ENCODE measurements at regions not wholly inside any gene's neighbourhood (a gene's known extent, or its start where the extent isn't known, plus 50 kb on each side); places are given as distances from the start of the nearest gene placed in this dataset.
A peak's percentile ranks its signal among the peaks of the same experiment; 100 is the strongest.

DNA sequence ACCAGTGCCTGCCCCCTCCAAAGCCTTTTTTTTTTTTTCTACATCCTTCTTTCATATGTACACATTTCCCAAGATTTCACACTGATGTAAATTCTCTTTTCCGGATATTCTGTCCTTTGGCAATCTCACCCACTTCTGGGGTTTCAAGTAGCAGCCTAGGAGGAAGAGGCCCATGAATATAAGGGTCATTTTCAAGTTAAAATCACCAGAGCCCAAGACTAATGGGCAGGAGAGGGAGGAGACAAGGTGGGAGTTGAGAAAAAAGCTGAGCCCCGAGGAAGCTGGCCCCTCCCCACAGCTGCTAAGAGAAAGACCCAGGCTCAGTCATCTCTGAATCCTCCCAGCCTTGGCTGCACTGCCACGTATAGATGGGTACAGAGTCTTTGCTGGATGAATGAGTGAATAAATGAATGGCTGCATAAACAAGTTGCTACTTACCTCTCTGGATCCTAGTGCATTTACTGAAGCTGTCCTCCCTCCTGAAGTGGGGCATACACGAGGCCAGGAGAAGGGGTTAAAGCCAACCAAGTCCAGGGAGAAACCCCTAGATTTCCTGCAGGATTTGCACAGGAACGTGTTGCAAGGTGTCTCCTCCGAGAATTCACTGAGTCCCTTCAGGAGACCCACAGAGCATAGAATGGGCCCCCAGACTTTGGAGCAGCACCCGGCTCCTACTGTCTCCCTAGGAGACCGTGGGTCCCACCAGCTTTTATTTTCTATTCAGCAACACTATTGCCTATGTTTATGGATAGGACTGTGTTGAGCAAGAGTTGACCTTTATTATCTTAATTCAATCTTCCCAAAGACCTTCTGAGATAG is 100.8 kb upstream of the LIPC start:
- DNase-seq: no peak

DNA sequence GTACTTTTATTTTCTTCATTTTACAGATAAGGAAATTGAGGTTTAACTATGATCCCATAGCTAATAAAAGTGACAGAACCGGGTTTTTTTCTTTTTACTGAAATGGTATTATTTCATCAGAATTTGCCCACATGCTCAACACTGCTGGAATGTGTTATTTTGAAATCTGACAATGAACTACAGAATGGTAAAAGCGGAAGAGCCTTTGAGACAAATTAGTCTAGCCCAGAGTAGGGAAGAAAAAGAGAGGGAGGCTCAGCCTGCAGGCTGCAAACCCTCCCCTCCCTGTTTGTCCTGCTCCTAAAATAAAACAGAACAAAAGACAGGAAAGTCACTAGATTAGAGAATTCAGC is 100.3 kb upstream of the LIPC start:
- no peak for DNase-seq

DNA sequence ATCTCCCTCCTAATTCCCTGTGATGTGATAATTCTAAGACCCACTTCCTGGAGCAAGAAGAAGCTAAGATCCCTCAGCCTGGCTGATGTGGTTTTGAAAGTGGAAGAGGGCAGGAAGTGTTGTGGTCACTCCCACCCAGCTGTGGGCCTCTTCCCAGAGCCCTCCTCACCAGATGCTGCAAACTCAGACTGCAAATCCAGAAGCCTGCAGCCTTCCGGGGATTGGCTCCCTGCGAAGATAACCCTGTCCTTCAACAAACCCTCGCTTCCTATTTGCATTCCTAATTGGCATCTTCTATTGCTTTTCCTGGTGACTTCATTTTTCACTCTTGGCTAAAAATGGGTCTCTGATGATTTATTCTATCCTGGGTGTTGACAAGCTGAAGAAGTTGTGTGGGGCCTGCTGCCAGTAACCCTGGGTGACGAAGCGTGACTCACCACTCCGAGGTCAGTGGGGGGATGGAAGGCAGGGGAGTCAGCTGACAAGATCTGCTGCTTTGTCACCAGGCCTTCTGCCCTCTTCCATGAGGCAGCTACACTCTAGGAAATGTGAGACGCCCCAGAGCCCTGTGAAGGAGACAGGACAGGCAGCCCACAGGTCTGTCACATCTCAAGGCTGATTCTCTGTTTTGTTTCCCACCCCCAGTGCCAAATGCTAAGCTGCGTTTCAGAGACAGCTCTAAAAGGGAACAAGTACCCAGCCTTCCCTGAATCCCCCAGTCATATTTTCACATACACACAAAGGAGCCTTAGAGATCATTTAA is 99.7 kb upstream of the LIPC start:
- DNase-seq: peak; percentile 87 to 90

DNA sequence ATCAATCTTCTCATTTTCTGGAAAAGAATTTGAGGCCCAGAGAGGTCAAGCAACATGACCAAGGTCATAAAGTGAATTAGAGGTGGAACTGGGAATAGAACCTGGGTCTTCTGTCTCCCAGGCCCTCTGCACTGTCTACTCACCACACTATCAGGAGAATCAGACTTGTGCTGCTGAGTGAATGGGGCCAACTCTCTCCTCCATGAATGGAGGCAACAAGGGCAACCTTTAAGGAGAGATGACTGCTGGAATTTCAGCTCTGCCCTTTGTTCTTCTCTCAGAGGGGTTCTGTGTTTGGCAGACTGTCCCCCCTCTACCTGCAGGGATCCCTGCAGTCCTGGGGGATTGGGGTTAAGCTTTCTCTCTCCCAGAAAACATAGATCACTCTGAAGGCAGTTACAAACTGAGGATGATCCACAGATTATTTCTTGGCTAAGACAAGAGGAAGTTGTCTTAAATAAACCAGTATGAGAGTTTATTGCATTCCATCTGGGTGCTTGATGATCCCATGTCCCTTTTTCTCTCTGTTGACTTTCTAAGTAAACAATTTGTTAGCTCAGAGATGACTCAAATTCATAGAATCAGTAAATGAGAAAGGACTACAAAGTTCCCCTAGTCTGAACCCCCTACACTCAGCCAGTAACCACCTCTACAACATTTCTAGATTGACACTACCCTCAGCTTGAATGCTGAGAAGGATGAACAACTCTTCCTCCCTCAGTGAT is 99.0 kb upstream of the LIPC start:
- no peak for DNase-seq

DNA sequence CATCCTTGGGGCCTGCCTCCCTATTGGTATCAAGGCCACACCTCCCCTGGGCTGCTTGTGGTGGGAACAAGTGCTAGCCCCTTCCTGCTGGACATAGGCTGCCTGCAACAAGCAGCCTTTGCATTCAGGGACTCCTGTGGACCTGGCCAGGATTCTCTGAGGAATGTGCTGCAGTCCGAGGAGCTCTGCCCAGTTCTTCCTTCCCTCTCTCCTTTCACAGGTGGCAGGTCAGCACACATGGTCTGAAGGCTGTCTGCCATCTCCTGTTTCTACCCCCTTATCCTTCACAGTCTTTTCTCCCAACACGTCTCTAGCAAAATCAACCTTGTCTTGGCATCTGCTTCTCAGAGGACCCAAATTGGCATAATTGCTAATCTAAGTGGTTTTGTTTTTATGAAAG is 97.0 kb upstream of the LIPC start:
- no peak for DNase-seq

DNA sequence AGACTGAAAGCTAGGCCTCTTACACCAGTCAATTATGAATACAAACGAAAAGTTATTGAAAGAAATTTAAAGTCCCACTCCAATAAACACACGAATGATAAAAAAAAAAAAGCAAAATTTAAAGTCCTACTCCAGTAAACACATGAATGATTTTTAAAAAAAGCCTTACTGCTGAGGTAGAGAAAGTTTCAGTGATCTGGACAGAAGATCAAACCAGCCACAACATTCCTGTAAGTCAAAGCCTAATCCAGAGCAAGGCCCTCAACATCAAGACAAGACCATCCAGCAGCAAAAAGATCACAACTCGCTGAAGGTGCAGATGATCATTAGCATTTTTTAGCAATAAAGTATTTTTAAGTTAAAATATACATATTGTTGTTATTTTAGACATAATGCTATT is 95.6 kb upstream of the LIPC start:
- DNase-seq: no peak

DNA sequence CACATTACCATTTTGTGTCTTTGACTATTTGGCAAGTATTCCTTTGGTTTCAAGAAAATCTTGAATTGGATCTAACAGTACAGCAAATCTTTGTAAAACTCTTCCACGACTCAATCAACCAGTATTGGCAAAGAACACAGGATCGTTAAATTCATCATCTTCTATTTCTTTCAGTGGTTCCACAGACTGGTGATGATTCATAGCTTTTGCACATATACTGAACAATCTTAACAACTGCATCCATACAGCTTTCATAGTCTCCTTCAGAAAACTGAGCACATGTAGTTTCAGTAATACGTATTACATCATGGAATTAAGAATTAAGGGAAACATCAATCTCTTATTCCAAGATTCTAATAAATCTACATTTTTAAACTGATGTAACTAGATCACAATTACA is 91.6 kb upstream of the LIPC start:
- no peak for DNase-seq

DNA sequence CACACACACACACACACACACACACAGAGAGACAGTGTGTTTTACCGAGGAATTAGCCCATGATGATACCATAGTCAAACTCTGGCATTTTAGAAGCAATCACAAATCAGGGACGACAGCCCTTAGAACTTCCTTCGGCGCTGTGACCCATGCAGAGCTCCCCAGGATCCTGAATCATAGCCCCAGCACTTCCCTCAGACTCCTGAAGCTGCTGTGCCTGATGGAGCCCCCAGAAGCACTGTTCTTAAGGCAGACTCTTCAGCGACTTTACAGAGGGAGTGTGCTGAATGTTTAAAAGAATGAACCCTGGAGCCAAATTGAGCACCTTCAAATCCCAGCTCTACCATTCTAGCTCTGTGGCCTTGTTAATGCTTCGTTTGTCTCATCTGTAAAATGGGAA is 89.3 kb upstream of the LIPC start:
- no peak for DNase-seq

DNA sequence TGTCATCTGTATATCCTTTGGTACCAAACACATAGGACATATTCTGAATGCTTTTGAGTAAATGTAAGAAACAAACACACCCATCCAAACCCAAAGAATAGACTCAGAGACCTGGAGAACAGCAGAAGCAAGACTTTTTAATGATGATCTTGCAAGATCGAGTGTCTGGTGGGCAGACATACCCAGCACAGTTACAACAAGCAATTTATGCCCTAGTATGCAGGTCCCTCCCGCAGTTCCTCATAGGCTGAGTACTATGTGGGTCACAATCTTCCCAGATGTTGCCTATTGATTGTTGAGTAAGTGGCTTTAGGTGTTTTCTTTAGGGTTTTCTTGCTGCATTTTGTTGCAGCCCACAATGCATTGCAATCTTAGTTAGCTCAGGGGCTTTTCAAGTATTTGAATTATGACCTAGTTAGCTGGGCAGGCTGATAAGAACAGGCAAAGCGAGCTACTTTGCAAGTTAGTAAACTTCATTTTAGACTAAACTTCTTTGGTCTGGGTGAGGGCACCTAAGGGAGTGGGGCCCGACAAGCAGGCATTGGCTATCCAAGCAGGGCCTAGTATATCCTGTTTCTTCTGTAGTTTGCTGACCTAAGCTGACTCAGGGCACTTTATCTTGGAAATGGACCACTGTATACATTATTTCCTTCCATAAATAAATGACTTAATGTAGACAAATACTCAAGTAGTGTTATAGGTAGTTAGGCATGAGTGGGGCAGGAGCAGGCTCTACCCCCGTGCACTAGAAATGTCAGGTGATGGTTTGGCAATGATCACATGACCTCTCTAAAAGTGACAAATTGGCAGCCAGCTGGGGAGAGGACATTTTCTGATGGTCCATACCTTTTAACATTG is 87.3 kb upstream of the LIPC start:
- no peak for DNase-seq

DNA sequence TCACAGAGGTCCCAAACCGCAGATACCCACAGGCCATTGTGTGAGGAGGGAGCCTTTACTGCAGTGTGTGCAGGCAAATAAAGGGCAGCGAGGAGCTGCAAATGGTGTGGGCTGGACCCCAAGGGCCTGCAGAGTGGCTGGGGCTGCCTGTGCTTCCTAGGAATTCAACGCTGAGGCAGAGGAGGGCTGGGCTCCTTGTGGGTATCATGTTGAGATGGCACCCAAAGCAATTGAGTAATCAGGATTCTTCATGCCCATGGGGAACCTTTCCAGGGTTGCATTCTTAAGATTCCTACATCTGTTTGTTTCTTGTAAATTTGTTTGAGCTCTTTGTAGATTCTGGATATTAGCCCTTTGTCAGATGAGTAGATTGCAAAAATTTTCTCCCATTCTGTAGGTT is 85.4 kb upstream of the LIPC start:
- DNase-seq: no peak

DNA sequence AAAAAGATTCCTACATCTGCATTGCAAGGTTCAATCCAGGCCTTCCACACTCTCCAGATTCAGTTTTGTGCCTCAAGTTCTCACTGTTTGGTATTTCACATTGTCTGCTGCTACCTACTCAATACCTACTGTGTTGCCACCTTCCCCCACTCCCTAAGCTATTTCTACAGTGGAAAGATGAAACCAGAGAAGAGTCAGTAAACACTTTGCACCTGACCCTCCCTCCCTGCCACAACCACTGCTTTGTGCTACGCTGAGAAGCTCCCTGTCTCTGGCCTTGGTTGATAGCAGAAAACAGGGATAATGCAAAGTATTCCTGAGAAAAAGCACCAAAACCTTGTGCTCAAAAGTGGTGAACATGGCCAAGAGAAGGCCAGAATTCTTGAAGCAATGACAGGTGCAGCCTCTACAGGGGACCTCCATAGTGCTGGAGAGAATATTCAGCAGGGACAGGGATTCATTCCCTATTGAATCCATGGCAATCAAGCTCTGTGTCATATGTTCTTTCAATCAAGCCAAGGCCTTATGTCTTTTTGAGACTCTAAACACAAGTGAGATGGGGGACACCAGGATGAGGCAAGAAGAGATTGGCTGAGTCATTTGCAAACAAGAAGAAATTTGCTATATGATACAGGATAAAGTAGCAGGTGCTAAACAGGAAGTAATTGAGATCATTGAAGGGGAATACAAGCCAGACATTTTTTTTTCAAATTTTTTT is 83.5 kb upstream of the LIPC start:
- no peak for DNase-seq

DNA sequence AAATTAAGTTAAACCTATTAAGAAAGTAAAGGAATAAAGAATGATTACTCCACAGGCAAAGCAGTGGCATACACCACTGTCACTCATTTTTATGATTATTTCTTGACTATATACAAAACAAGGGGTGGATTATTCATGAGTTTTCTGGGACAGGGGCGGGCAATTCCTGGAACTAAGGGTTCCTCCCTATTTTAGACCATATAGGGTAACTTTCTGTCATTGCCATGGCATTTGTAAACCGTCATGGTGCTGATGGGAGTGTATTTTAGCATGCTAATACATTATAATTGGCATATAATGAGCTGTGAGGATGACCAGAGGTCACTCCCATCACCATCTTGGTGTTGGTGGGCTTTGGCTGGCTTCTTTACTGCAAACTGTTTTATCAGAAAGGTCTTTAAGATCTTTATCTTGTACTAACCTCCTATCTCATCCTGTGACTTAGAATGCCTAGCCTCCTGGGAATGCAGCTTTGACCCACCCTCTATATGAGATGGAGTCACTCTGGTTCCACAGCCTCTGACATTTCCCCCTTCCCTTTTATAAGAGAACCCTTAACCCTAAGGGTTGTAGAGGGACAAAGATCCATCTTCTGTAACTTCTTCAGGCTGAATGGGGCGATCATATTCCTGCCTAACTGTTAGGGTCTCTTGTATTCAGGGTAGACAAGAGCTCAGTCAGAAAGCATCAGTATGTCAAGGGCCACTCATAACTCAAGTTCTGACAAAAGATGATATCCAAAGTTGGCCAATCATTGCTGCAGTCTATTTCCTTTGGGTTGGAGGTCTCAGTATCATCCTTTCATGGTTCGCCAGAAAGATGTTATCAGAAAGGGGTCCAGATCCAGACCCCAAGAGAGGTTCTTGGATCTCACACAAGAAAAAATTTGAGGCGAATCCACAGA is 79.5 kb upstream of the LIPC start:
- no peak for DNase-seq

DNA sequence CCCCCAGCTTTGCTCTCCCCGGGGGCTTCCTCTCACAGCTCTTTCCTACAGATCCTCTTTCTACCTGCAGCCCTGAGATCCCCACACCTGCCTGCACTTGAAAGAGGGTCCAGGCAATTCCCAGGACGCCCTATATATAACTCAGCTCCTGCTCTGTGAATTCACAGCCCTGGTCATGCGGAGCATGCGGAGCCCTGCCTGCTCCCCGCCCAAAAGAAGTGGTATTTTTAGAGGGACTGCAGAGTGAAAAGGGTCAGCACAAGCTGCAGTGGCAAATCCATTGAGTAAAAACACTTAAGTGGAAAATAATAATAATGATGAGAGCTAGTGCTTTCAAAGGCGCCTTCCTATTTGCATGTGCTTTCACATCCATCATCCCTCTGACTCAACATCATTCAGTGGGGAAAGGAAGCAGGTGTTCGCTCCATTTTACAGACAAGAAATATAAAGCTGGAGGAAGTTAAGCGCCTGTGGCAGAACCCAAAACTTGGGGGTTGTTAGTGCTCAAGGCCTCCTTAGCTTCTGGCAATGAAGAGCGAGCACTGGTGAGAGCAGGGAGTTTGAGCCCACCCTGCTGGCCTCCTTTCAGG is 76.3 kb upstream of the LIPC start:
- no peak for DNase-seq

DNA sequence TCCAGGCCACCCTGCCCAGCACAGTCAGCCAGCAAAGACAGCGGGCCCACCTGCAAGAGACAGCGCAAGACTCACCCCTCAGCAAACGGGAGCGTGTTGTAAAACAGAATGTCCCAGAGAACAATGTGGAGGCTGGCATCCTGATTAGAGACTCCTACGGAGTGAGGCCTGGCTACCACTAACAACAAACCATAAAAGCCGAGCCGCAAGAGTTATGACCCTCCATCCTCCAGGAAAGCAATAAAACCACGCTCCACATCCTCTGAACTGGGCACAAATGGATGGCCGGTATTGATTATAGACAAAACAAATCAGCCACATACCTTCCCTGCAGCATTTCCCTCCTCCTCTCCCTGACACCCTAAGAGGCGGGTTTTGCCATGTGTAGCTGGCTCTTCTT is 75.8 kb upstream of the LIPC start:
- no peak for DNase-seq

DNA sequence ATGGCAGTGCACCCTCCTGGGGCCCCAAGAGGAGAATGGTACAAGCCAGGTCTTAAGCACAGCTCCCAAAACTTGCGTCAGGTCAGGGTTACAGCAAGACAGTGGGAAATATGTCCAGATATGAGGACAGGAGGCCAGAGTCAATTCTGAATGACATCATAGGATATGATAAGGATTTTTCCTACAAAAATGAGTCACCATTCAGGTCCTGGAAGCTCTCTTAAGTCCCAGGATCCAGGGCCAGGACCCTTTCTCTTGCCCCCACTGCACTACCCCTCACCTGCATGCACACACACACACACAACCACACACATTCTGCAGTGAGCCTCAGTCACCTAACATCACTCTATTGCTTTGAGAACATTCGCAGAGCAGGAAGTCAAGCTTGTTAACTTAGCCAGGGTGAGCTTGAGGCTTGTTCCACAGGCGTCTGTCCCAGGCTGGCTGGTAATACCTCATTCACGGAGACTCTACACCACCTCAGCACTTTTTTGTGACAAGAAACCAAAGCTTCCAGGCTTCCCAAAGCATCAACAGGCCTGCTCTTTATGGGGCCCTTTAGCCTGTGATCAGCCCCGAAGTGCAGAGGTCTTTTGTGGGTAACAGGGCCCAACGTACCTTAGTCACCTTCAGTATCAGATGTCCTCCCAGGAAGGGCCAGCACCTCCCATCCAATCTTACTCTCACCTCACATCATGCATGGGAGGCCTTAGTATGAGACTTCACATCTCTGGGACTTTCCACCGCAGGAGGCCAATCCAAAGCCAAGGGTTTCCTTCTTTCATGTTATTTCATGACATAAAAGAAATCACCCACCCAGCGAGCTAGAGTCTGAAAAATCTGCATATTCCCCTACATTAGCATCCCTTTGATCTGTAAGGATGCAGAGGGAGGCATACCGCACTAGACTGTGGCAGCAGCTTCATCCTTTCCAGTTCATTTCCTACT is 74.0 kb upstream of the LIPC start:
- peak; percentile 37 to 39 for DNase-seq

DNA sequence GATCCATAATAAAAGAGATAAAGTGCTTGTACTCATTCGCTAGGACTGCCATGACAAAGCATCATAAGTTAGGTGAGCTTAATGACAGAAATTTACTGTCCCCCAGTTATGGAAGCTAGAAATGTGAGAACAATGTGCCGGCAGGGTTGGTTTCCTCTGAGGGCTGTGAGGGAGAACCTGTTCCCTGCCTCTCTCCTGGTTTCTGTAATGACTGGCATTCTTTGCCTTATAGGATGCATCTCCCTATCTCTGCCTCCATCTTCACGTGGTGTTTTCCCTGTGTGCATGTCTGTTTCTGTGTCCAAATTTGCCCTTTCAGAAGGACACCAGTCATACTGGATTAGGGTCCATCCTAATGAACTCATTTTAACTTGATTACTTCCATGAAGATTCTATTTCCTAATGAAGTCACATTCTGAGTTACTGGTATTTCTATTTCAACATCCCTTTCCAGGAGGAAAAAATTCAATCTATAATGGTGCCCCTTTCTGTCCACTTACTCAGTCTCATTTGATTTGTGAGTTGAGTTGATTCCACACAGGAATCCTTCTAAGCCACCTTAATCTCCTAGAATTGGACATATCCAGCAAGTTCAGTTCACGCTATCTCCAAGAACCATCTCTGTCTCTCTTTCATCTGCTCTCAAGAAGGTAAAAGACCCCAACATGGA is 71.2 kb upstream of the LIPC start:
- no peak for DNase-seq

DNA sequence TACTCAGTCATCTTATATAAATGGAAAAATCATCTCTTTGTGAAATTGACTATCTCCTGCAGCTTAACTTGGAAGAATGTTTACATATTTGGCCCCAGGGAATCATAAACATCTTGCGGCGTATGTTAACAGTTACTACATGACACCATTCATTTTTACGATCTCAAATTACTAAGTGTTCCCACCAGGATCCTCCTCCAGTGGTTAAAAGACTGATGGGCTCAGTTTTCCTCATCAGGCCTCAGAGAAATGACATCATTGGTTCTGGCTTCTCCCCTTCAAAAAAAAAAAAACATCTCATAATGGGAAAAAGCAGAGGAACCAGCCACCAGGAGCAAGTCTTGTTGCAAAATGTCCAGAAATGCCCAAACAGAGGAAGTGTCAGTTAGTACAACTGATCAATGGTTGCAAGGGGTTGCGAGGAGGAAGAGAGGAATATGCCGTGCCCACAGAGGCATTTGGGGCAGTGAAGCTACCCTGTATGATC is 70.5 kb upstream of the LIPC start:
- no peak for DNase-seq

DNA sequence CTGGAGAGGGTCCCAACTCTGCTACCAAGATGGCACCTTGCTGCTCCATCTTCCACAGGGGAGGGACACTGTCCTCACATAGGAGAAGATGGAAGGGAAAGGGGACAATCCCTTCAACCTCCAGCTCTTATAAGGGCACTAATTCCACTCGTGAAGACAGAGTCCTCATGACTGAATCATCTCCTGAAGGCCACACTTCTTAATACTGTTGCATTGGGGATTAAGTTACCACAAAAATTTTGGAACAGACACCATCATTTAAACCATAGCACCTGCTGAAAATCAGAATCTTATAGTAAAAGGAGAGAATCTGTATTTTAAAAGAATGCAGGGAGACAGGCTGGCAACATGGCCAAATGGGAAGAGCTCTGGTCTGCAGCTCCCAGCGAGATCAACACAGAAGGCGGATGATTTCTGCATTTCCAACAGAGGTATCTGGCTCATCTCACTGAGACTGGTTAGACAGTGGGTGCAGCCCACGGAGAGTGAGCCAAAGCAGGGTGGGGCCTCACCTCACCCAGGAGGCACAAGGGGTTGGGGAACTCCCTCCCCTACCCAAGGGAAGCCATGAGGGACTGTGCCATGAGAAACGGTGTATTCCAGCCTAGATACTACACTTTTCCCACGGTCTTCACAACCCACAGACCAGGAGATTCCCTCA is 69.4 kb upstream of the LIPC start:
- DNase-seq: no peak
